ENCODE measurements at regions not wholly inside any gene's neighbourhood (a gene's known extent, or its start where the extent isn't known, plus 50 kb on each side); places are given as distances from the start of the nearest gene placed in this dataset.

DNA sequence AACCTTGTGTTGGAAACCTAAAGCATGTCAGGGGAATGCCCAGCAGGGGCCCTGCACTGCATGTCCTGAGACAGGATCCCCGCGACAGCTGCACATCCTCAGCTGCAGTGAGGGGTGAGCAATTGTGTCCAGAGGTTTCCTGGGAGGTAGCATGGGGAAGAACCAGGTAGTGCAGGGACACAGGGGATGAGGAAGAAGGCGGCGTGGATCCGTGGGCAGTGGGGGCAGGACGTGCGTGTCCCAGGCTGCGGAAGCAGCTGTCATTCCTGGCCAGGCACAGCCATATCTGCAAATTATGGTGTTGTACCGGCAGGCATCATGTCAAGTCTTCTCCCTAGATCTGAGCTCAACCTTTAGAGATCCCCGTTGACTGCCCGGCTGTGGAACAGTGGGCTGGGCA is 238.2 kb upstream of the MYT1L start:
- TF ChIP-seq, protein P1, sequence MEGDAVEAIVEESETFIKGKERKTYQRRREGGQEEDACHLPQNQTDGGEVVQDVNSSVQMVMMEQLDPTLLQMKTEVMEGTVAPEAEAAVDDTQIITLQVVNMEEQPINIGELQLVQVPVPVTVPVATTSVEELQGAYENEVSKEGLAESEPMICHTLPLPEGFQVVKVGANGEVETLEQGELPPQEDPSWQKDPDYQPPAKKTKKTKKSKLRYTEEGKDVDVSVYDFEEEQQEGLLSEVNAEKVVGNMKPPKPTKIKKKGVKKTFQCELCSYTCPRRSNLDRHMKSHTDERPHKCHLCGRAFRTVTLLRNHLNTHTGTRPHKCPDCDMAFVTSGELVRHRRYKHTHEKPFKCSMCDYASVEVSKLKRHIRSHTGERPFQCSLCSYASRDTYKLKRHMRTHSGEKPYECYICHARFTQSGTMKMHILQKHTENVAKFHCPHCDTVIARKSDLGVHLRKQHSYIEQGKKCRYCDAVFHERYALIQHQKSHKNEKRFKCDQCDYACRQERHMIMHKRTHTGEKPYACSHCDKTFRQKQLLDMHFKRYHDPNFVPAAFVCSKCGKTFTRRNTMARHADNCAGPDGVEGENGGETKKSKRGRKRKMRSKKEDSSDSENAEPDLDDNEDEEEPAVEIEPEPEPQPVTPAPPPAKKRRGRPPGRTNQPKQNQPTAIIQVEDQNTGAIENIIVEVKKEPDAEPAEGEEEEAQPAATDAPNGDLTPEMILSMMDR (IDR thresholded peaks at IDR 0.05; ENCODE audit: low read depth, low read length): no peak
- TF ChIP-seq EZH2phosphoT487 (IDR thresholded peaks at IDR 0.05; ENCODE audit: low read depth): no peak
